ENCODE measurements at regions not wholly inside any gene's neighbourhood (a gene's known extent, or its start where the extent isn't known, plus 50 kb on each side); places are given as distances from the start of the nearest gene placed in this dataset.
A peak's percentile ranks its signal among the peaks of the same experiment; 100 is the strongest.
"Not testable (repeated sequence)": the region's sequence is repeated elsewhere in the genome, so short reads cannot be mapped to it uniquely, and the experiment has no call there.

- DNase-seq, result no peak
Observed at GRCh38 chr14:26655128-26655527, 57.3 kb upstream of the NOVA1 start.

DNA sequence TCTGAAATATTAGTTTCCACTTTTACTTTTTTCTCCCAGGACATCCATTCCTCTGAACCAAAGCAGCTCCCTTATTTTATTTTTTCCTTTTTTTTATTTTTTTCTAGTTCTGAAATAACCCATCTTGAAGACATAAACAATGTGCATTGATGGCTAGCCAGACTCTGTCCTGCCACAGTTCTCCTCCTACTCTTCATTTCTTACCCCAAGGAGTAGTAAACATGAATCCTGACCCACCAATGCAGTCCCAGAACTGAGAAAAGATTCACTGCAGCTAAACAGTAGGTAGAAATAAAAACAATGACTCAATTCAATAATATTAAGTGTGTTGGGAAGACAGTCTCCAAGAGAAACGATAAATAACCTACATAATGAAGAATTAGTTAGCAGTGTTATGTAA lies 65.7 kb upstream of the NOVA1 start:
- no peak for DNase-seq

- not testable (repeated sequence) for DNase-seq
Observed at GRCh38 chr14:26678732-26679420, 81.0 kb upstream of the NOVA1 start.

DNA sequence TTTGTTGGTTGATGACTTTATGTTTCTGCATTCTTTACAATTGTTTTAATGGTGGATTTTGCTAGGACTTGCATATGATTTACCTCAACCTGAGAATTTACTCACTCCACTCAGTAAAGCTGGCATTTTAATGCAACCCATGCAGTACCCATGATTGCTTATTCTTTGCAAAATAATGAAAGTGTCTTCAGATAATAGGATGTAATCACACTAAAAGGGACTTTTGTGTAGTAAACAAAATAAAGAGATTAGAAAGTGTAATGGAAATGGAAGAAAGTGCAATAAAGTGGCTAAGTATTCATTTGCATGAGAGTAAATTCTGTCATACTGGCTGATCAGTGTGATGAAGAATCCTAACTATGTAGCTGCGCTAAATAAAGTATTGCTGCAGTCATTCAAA lies 87.6 kb upstream of the NOVA1 start:
- DNase-seq, result no peak

DNA sequence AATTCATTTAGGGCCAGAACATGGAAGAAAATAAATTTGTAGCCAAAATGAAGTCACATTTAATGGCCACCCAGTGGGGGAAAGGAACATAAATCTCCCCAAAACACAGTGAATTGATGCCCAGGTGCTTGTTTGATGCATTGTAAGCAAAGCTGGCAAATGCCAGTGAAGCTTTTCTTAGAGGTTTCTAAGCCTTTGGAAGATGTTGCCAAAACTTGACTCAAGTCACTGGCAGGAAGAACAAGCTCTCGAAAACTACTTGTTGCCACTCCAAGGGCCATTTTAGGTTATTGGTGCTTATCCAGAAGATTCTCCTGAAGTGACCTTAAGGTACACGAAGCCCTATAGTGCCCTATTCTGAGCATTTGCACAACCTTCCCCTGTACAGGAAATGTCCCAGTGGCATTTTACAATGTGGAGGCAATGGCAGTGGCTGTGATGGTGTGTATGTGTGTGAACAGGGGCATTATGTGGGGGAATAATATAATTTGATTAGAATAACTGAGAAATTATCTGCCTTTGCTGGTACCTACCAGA lies 89.5 kb upstream of the NOVA1 start:
- DNase-seq, result peak; percentile 17

- no peak for DNase-seq
Observed at GRCh38 chr14:26694521-26694920, 96.7 kb upstream of the NOVA1 start.

DNA sequence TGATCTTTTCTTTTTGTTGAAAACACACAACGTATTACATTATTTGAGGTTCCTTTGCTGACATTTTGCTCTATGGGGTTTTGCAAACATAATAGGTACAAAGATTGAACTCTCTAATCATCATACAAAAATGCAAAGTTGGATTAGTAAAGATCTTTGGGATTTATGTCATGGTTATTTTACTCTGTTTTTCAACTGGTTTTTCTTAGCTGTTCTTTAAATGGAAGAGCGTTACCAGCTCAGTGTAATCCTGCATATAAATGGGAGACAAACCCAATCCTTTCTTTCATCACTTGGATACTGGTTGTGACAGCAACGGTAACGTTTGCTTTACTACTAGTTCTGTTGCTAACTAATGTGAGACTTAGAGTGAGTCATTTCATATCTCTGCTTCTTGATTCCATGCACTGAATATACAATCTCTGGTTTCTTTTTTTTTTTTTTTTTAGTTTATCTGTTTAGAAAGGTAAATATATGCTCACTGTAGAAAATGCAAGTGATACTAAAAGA lies 104.9 kb upstream of the NOVA1 start:
- DNase-seq, result no peak

DNA sequence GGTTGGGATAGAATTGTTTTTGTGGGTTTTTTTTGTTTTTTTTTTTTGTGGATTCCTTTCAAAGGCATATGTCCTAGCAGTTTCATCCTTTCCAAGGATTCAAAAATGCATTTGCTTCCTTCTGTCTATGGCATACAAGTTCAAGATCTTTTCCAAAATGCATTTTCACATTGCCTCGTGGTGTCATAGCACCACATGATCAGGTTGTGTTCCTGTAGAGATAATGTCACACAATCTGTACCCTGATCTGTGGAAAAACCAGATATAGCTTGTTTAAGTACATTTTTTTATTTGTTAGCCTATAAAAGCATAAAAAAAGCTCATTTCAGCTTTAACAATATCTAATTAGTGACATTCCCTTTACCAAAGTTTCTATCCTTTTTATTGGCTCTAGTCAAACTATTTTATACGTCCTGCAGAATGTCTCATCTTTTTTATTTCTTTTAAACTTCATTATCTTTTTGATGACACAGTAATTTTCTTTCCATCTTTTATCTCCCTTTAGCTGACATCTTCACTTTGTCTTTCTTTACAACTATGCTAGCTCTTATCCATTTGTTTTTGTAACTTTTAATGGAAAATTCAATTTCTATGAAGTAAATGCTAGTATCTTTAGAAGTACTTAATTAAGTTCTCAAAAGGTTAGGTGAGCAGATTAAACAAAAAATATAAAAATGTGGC lies 106.0 kb upstream of the NOVA1 start:
- DNase-seq, result no peak

GRCh38 chr14:26707234-26707633 lies 109.4 kb upstream of the NOVA1 start:
- no peak for DNase-seq

GRCh38 chr14:26709019-26709418 lies 111.2 kb upstream of the NOVA1 start:
- DNase-seq, result no peak

DNA sequence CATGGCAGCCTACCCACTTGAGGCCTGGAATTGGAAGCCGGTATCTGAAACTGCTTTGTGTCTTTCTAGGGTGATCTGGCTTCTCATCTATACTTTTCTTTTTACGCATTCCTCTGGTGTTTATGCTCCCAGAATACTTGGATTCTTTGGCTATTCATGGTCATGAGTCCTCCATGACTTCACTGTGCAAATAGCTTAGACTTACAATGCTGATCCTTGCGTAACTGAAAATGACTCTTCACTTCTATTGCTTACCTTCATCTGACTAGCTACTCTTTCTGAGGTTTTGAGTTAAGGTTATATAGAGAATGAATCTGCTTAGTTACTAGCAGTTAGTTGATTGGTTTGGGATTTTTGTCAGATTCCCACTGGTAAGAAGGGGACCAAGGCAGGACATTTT lies 121.7 kb upstream of the NOVA1 start:
- no peak for DNase-seq

- no peak for DNase-seq
Observed at GRCh38 chr14:26722258-26722657, 124.4 kb upstream of the NOVA1 start.

GRCh38 chr14:26729851-26730250 lies 132.0 kb upstream of the NOVA1 start:
- DNase-seq, result no peak

DNA sequence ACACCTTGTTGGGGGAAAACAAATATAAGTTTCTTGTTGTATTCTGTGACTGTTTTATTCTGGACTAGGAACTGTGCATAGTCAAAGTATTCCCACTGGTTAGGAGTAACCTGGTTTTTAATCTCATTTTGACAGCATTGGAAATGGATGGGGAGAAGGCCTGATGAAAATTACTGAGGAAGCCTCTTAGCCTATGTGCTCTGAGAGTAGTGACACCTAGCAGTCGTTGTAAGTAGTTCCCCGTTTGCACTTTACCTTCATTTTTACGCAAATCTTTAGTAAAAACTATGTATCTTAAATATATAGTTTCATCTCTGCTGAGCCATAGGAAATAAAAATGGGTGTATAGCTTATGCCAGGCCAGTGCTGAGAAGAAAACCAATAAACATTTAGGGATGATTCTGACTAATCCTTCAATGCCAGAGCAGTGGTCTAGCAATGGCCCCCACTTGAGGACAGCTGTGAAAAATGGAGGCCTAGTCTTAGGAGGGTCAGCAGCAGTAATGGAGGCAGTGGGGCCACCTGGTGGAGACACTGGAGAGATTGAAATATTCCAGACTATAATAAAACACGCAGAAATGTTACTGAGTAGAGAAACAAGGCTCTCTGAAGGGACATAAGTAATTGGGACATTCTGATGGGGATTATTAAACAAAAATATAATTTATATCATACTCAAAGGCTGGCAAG lies 133.2 kb upstream of the NOVA1 start:
- no peak for DNase-seq

- DNase-seq, result no peak
Observed at GRCh38 chr14:26735811-26736210, 138.0 kb upstream of the NOVA1 start.

DNA sequence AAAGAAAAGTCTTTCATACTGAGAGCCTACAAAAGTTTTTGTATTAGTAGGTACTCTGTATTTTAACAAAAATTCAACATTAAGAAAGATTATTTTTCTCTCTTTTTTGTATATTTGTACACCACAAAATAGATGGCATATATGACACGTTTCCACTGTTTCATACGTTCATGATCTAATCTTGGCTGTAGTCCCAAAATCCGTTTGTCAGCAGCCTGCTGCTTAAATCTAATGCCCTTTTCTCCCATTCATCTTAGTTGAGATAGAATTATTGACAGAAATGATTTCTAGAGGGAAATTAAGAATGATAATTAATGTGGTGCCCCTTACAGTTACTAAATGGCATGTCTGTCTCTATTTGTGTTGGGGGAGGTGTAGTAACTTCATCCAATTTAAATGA lies 140.7 kb upstream of the NOVA1 start:
- peak; percentile 86 for DNase-seq

DNA sequence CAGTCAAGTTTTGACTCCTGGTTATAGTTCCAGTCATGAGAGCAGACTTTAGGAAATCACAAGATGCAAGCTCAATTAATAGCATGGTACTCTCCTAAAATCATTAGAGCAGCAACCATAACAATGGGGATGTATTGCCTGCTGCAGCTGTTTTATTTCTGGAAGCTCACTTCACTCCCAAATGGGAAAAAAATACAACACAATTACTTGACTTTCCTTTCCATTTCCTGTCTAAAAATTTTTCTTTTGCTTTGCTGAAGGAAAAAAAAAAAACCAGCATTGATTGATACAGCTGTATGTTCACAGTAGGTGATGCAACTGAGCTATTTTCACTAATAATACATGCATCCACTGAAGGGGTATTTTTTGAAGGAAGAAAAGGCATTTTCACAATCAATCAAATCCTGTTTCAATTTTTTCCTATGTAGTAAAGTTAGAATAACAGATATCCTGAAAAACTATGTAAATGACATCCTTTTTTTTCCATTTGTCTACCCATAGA lies 143.9 kb upstream of the NOVA1 start:
- no peak for DNase-seq

DNA sequence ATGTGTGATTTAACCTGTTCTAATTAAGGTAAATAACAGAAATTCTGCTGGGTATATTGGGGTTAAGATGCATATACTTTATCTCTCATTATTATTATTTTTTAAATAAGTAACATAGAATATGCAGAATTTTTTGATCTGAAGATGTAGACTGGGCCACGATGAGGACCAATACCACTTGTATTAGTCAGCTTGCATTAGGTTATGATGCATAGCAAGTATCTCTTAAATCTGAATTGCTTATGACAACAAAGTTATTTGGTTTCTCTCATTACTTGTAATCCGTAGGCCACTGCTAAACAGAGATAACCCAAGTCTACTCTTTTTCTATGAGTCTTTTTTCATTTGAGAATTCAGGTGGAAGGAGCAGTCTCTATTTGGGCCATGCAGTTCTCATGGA lies 145.5 kb upstream of the NOVA1 start:
- no peak for DNase-seq

- DNase-seq, result no peak
Observed at GRCh38 chr14:26744903-26745302, 147.1 kb upstream of the NOVA1 start.

- no peak for DNase-seq
Observed at GRCh38 chr14:26761532-26761931, 163.7 kb upstream of the NOVA1 start.

DNA sequence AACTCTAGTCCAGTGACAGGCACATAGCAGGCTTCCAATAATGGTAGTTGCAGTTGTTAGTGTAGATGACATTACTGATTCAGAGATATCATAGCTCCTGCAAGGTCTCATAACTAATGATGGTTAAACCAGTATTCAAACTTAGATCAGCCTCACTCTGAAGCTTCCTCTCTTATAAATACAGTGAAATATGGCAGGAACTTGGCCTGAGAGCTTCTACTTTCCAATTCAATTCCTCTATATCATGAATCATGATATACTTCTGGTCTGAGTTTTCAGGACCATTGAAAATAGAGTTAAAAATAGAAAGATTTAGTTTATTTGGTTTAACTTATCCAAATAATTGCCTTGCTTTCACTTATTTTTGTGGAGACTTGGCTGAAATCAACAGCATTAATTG lies 167.5 kb upstream of the NOVA1 start:
- no peak for DNase-seq

GRCh38 chr14:26765768-26766520 lies 168.1 kb upstream of the NOVA1 start:
- DNase-seq, result no peak

DNA sequence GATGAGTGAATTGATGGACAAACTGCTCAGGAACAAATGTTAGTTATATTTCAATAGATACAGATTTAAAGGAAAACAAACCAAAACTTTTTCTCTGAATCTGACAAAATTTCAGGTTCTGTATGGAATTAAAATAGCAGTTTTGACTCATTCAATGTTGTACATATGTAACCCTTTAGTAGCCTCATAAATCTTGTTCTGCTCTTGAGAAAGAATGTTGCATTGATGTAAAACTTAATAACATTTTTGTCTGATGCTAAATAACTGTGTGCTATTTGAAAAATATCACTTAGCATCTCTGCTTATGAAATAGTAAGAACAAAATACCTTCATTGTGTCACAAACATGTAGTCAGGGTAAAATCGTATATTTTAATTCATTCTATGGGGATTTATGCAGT lies 168.9 kb upstream of the NOVA1 start:
- DNase-seq, result no peak
